ENCODE measurements at regions not wholly inside any gene's neighbourhood (a gene's known extent, or its start where the extent isn't known, plus 50 kb on each side); places are given as distances from the start of the nearest gene placed in this dataset.
"Not testable (repeated sequence)": the region's sequence is repeated elsewhere in the genome, so short reads cannot be mapped to it uniquely, and the experiment has no call there.

GRCh38 chr3:115204475-115204874, 57.4 kb upstream of the ZBTB20 start:
- H3K27me3 ChIP-seq = no peaks in the 10 kb centered on the region
- H3K36me3 ChIP-seq = no peaks in the 10 kb centered on the region
- H3K4me1 ChIP-seq = no peaks in the 10 kb centered on the region
- no peak for TF ChIP-seq CTCF (IDR thresholded peaks at IDR 0.05)
- TF ChIP-seq POLR2A (IDR thresholded peaks at IDR 0.05) = no peak
- DNase-seq = no peak
- no peaks in the 10 kb centered on the region for H3K9me3 ChIP-seq
- intact Hi-C loops (cut with DNase I) = no loop called here
- H3K27ac ChIP-seq = no peak overlapping the region
- no peak overlapping the region for H3K4me3 ChIP-seq

DNA sequence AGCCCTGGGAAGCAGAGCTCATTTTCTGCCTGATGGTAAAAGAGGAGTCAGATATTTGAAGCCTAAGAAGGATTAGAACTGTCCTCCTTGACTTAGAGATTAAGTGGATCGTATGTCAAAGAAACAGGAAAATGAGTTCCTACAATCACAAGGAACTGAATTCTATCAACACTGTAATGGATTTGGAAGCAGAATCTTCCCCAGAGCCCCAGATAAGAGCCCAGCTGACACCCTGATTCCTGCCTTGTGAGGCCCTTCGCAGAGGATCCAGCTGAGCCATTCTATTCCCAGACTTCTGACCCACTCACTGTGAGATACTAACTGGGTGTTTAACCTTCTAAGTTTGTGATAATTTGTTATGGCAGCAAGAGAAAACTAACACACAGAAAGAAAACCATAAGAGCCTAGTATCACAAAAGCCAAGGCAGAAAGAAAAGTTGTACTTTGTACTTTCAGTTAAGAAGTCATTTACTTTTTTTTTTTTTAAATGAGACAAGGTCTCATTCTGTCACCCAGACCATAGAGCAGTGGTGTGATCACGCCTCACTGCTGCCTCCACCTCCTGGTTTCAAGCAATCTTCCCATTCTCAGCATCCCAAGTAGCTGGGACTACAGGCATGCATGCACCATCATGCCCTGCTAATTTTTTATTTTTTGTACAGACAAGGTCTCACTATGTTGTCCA, 61.1 kb upstream of the ZBTB20 start:
- intact Hi-C loops (cut with DNase I) = no loop called here

GRCh38 chr3:115211810-115212492, 64.9 kb upstream of the ZBTB20 start:
- no peak for TF ChIP-seq CTCF (IDR thresholded peaks at IDR 0.05)
- no peak for TF ChIP-seq POLR2A (IDR thresholded peaks at IDR 0.05)
- 39 to 64% methylated on average over 4 of the region's 4 CpGs for WGBS, 2 donors
- H3K27ac ChIP-seq = no peak overlapping the region
- no peak for DNase-seq
- intact Hi-C loops (cut with DNase I) = loop anchor here (10.0 kb wide), 1 partner anchor 483 kb away; no protein-coding TSS in a partner anchor
- no peaks in the 10 kb centered on the region for H3K9me3 ChIP-seq
- no peaks in the 10 kb centered on the region for H3K4me1 ChIP-seq
- no peaks in the 10 kb centered on the region for H3K36me3 ChIP-seq
- H3K27me3 ChIP-seq = no peaks in the 10 kb centered on the region
- H3K4me3 ChIP-seq = no peak overlapping the region

More for the DNA sequence above, 61.1 kb upstream of the ZBTB20 start:
- no peak for DNase-seq
- TF ChIP-seq CTCF (IDR thresholded peaks at IDR 0.05) = no peak
- no peak for TF ChIP-seq POLR2A (IDR thresholded peaks at IDR 0.05)
- Histone ChIP-seq H3K4me1 (no peaks in the 10 kb centered on the region), H3K9me3 (no peaks in the 10 kb centered on the region), H3K27ac (no peak overlapping the region), H3K27me3 (no peaks in the 10 kb centered on the region), H3K4me3 (no peak overlapping the region), H3K36me3 (no peaks in the 10 kb centered on the region)
- WGBS, 2 donors = 83 to 93% methylated on average over 3 of the region's 3 CpGs

DNA sequence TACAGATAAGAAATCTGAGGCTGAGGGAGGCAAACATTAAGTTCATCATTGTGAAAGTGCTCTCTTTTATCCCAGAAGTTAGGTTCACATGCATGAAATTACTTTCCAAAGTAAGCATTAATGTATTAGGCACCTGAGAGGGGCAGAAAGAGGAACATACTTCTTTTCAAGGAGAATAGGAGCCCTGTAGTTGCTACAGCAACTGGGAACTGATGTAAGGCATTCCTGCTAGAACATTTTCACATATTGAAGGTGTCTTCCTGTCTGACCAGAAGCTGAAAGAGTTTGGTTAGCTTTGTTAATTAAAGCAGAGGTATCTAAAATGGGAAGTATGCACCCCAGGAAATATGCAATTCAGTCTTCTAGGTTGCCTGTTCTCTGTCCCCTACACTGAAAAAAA, 65.5 kb upstream of the ZBTB20 start:
- no peaks in the 10 kb centered on the region for H3K9me3 ChIP-seq

GRCh38 chr3:115213052-115213451, 66.0 kb upstream of the ZBTB20 start:
- intact Hi-C loops (cut with DNase I) = loop anchor here (10.0 kb wide), 1 partner anchor 482 kb away; no protein-coding TSS in a partner anchor
- 72 to 75% methylated on average over 8 of the region's 8 CpGs for WGBS, 2 donors
- not testable (repeated sequence) for H3K27me3 ChIP-seq

More for the DNA sequence above, 65.5 kb upstream of the ZBTB20 start:
- Histone ChIP-seq H3K4me3 (no peak overlapping the region), H3K27me3 (no peaks in the 10 kb centered on the region), H3K36me3 (no peaks in the 10 kb centered on the region), H3K4me1 (peaks cover 0 to 2% (median 0%) of the 10 kb centered on the region in 3 donors), H3K27ac (no peak overlapping the region)
- no peak for DNase-seq
- no peak for TF ChIP-seq CTCF (IDR thresholded peaks at IDR 0.05)
- no peak for TF ChIP-seq POLR2A (IDR thresholded peaks at IDR 0.05)
- intact Hi-C loops (cut with DNase I) = loop anchor here (10.0 kb wide), 1 partner anchor 482 kb away; no protein-coding TSS in a partner anchor

More at GRCh38 chr3:115213052-115213451, 66.0 kb upstream of the ZBTB20 start:
- not testable (repeated sequence) for H3K4me1 ChIP-seq, DNase-seq, H3K9me3 ChIP-seq, H3K36me3 ChIP-seq, H3K4me3 ChIP-seq, H3K27ac ChIP-seq

Measured in esophagus squamous epithelium (tissue), 5 donors.